ENCODE measurements at regions not wholly inside any gene's neighbourhood (a gene's known extent, or its start where the extent isn't known, plus 50 kb on each side); places are given as distances from the start of the nearest gene placed in this dataset.

DNA sequence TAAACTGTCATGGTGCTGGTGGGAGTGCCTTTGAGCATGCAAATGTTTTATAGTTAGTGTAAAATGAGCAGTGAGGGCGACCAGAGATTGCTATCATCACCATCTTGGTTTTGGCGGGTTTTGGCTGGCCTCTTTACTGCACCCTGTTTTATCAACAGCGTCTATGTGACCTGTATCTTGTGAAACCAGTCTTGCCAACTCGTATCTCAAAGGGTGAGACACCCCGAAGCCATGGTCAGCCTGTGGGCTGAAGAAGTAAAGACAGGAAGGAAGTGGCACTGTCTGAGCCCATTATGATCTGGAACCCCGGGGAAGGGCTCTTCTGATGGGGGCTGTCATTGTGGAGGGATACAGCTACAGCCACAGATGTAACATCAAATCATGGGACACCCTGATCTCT lies 81.5 kb upstream of the FAM216B start:
- Histone ChIP-seq H3K9me3 (ENCODE audit: control insufficient read depth in 2 of 3, insufficient read depth in 1 of 3, low read length in 3 of 3) (no peaks in the 10 kb centered on the region), H3K4me3 (ENCODE audit: low read length in 3 of 3) (no peak overlapping the region), H3K9ac (ENCODE audit: low read length in 3 of 3) (no peak overlapping the region), H3K36me3 (ENCODE audit: control insufficient read depth in 2 of 3, insufficient read depth in 3 of 3, low read length in 3 of 3) (no peaks in the 10 kb centered on the region), H3K27ac (ENCODE audit: low read depth in 2 of 2, low read length in 2 of 2) (no peak overlapping the region), H3K27me3 (ENCODE audit: control insufficient read depth, insufficient read depth, low read length) (no peaks in the 10 kb centered on the region), H3K4me1 (ENCODE audit: control insufficient read depth in 2 of 3, insufficient read depth in 2 of 3, low read depth in 1 of 3, low read length in 3 of 3) (no peaks in the 10 kb centered on the region)
- no peak for DNase-seq
- TF ChIP-seq, protein P1, sequence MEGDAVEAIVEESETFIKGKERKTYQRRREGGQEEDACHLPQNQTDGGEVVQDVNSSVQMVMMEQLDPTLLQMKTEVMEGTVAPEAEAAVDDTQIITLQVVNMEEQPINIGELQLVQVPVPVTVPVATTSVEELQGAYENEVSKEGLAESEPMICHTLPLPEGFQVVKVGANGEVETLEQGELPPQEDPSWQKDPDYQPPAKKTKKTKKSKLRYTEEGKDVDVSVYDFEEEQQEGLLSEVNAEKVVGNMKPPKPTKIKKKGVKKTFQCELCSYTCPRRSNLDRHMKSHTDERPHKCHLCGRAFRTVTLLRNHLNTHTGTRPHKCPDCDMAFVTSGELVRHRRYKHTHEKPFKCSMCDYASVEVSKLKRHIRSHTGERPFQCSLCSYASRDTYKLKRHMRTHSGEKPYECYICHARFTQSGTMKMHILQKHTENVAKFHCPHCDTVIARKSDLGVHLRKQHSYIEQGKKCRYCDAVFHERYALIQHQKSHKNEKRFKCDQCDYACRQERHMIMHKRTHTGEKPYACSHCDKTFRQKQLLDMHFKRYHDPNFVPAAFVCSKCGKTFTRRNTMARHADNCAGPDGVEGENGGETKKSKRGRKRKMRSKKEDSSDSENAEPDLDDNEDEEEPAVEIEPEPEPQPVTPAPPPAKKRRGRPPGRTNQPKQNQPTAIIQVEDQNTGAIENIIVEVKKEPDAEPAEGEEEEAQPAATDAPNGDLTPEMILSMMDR (IDR thresholded peaks at IDR 0.05; ENCODE audit: borderline replicate concordance, extremely low read depth, insufficient read depth), result no peak
- no peak for FAIRE-seq
- intact Hi-C loops (cut with DNase I), result no loop called here

DNA sequence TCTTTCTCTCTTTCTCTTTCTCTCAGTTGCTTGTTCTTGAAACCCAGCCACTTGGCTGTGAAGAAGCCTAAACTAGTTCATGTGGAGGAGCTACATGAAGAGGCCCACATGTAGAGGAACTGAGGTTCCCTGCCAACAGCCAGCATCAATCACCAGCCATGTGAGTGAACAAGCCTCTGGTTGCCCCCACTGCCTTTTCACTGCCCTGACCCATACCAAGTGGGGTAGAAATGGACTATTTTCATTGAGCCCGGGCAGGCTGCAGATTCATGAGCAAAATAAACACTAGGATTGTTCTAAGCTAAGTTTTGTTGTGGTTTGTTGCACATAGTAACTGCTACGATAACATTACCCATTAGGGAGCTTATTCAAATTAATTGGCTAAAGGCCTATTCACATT lies 78.7 kb upstream of the FAM216B start:
- no peak for FAIRE-seq
- TF ChIP-seq, protein P1 (IDR thresholded peaks at IDR 0.05; ENCODE audit: borderline replicate concordance, extremely low read depth, insufficient read depth), result no peak
- intact Hi-C loops (cut with DNase I), result no loop called here
- Histone ChIP-seq H3K9me3 (ENCODE audit: control insufficient read depth in 2 of 3, insufficient read depth in 1 of 3, low read length in 3 of 3) (no peaks in the 10 kb centered on the region), H3K4me1 (ENCODE audit: control insufficient read depth in 2 of 3, insufficient read depth in 2 of 3, low read depth in 1 of 3, low read length in 3 of 3) (no peaks in the 10 kb centered on the region), H3K27me3 (ENCODE audit: control insufficient read depth, insufficient read depth, low read length) (no peaks in the 10 kb centered on the region), H3K27ac (ENCODE audit: low read depth in 2 of 2, low read length in 2 of 2) (no peak overlapping the region), H3K4me3 (ENCODE audit: low read length in 3 of 3) (no peak overlapping the region), H3K36me3 (ENCODE audit: control insufficient read depth in 2 of 3, insufficient read depth in 3 of 3, low read length in 3 of 3) (no peaks in the 10 kb centered on the region), H3K9ac (ENCODE audit: low read length in 3 of 3) (no peak overlapping the region)
- DNase-seq, result peak in 2 of 5 donors; percentile 5 to 37

DNA sequence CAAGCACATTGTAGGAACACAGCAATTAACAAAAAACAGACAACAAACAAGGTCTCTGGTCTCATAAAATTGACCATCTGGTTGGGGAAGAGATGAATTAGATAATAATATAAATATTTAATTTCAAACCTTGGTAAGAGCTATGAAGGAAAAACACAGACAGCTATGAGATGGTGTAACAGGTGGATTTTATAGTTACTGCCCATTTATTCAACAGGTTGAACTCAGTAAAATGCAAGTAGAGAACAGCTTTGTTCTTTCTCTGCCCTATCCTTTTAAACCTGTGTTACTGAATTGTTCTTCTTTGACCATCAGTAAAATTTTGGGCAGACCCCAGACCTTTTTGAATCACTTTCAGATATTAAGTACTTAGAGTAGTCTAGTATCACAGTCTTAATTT lies 77.6 kb upstream of the FAM216B start:
- H3K4me1 ChIP-seq (ENCODE audit: control insufficient read depth in 2 of 3, insufficient read depth in 2 of 3, low read depth in 1 of 3, low read length in 3 of 3), result no peaks in the 10 kb centered on the region
- DNase-seq, result no peak
- intact Hi-C loops (cut with DNase I), result no loop called here
- TF ChIP-seq, protein P1 (IDR thresholded peaks at IDR 0.05; ENCODE audit: borderline replicate concordance, extremely low read depth, insufficient read depth), result no peak
- no peaks in the 10 kb centered on the region for H3K27me3 ChIP-seq (ENCODE audit: control insufficient read depth, insufficient read depth, low read length)
- no peak for FAIRE-seq
- H3K36me3 ChIP-seq (ENCODE audit: control insufficient read depth in 2 of 3, insufficient read depth in 3 of 3, low read length in 3 of 3), result no peaks in the 10 kb centered on the region
- H3K27ac ChIP-seq (ENCODE audit: low read depth in 2 of 2, low read length in 2 of 2), result no peak overlapping the region
- H3K9ac ChIP-seq (ENCODE audit: low read length in 3 of 3), result no peak overlapping the region
- no peaks in the 10 kb centered on the region for H3K9me3 ChIP-seq (ENCODE audit: control insufficient read depth in 2 of 3, insufficient read depth in 1 of 3, low read length in 3 of 3)
- H3K4me3 ChIP-seq (ENCODE audit: low read length in 3 of 3), result no peak overlapping the region

DNA sequence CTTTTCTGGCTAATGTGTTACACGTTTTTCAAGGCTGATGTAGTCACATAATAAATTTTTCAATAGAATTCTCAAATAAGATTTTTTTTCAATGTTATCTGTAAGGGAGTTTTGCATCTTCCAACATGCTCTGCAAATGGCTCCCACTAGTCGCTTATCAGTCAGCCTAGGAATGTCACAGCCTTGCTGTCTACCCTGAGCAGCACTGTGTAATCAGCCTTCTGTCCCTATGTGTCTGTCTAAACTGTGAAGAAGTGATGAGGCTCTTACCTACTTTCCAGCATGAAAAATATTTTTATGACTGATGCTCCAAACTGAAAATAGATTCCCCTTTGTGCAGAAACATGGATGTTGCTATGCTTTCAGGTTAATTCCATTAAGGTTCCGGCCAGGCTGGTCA lies 75.1 kb upstream of the FAM216B start:
- no peaks in the 10 kb centered on the region for H3K9me3 ChIP-seq (ENCODE audit: control insufficient read depth in 2 of 3, insufficient read depth in 1 of 3, low read length in 3 of 3)
- H3K36me3 ChIP-seq (ENCODE audit: control insufficient read depth in 2 of 3, insufficient read depth in 3 of 3, low read length in 3 of 3), result no peaks in the 10 kb centered on the region
- H3K9ac ChIP-seq (ENCODE audit: low read length in 3 of 3), result no peak overlapping the region
- no peaks in the 10 kb centered on the region for H3K4me1 ChIP-seq (ENCODE audit: control insufficient read depth in 2 of 3, insufficient read depth in 2 of 3, low read depth in 1 of 3, low read length in 3 of 3)
- DNase-seq, result no peak
- intact Hi-C loops (cut with DNase I), result no loop called here
- no peaks in the 10 kb centered on the region for H3K27me3 ChIP-seq (ENCODE audit: control insufficient read depth, insufficient read depth, low read length)
- no peak overlapping the region for H3K27ac ChIP-seq (ENCODE audit: low read depth in 2 of 2, low read length in 2 of 2)
- H3K4me3 ChIP-seq (ENCODE audit: low read length in 3 of 3), result no peak overlapping the region
- TF ChIP-seq, protein P1 (IDR thresholded peaks at IDR 0.05; ENCODE audit: borderline replicate concordance, extremely low read depth, insufficient read depth), result no peak
- no peak for FAIRE-seq
